Neural crest cell (in vitro differentiated cells): ENCODE measurements at regions not wholly inside any gene's neighbourhood (a gene's known extent, or its start where the extent isn't known, plus 50 kb on each side); places are given as distances from the start of the nearest gene placed in this dataset.
"Not testable (repeated sequence)": the region's sequence is repeated elsewhere in the genome, so short reads cannot be mapped to it uniquely, and the experiment has no call there.

ENCODE experiments used
- DNase-seq: peaks from one replicate; pipeline ENCODE4 v3.0.0; 2021; ENCODE audit warnings: low read depth, mixed read lengths, low spot score
- H3K27ac Mint-ChIP-seq: one replicate; pipeline ENCODE4 v1.8.0; 2021; ENCODE audit warnings: mild to moderate bottlenecking, mixed read lengths; ENCODE audit not compliant: unreplicated experiment
- H3K27me3 Mint-ChIP-seq: 2 replicates; pipeline ENCODE4 v1.8.0; 2021; ENCODE audit warnings: low read depth, mild to moderate bottlenecking, mixed read lengths
- H3K36me3 Mint-ChIP-seq: 2 replicates; pipeline ENCODE4 v1.8.0; 2021; ENCODE audit warnings: low read depth, mild to moderate bottlenecking, mixed read lengths
- H3K4me1 Mint-ChIP-seq: 2 replicates; pipeline ENCODE4 v1.8.0; 2021; ENCODE audit warnings: mixed read lengths
- H3K4me3 Mint-ChIP-seq: one replicate; pipeline ENCODE4 v1.8.0; 2021; ENCODE audit warnings: mild to moderate bottlenecking, mixed read lengths
- H3K9me3 Mint-ChIP-seq: 2 replicates; pipeline ENCODE4 v1.8.0; 2021; ENCODE audit warnings: mixed read lengths
- TF ChIP-seq, protein P1 (sequence below): fragments of 200-600 bp; sonication (generic); conservative IDR thresholded peaks from 2 replicates; pipeline ENCODE4 v1.5.0; 2021; ENCODE audit warnings: antibody characterized with exemption, mild to moderate bottlenecking

DNA sequence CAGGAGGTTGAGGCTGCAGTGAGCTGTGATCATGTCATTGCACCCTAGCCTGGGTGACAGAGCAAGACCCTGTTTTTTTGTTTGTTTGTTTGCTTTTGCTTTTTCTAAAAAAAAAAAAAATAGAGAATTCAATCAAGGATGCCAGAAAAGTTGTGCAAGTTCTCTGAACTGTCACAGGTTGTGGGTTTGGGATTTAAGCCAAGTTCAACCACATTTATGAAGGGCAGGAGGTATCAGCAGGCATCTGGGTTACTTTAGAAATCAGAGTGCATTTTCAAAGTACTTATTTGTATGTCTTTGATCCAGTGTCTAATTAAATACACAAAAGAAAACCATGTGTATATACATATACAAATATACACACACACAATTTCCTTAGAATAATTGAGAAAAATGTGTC is 151.2 kb upstream of the MINDY3 start:
- H3K27me3 Mint-ChIP-seq: peaks cover 18% of the 10 kb centered on the region
- H3K27ac Mint-ChIP-seq: no peak overlapping the region

DNA sequence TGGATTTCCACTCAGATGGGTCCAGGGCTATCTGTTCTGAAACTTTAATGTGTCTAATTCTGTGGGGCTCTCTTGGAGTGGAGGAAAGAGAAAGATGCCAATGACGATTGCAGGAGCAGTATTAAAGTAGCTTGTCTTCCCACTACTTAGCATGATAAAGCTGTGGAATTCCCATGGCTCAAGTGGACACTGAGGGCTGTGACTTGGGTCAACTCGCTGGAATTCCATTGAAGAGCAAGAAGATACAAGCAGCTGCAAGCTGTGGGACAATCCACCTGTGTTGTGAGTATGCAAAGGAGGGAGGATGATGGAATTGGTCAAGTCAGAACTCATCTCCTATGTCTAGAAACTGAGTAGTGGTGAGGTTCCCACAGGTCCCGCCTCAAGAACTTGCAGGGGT is 154.2 kb upstream of the MINDY3 start:
- no peak for DNase-seq
- H3K27me3 Mint-ChIP-seq: peaks cover 15% of the 10 kb centered on the region
- H3K27ac Mint-ChIP-seq: no peak overlapping the region
- H3K36me3 Mint-ChIP-seq: no peaks in the 10 kb centered on the region
- H3K4me1 Mint-ChIP-seq: no peaks in the 10 kb centered on the region
- TF ChIP-seq, protein P1, sequence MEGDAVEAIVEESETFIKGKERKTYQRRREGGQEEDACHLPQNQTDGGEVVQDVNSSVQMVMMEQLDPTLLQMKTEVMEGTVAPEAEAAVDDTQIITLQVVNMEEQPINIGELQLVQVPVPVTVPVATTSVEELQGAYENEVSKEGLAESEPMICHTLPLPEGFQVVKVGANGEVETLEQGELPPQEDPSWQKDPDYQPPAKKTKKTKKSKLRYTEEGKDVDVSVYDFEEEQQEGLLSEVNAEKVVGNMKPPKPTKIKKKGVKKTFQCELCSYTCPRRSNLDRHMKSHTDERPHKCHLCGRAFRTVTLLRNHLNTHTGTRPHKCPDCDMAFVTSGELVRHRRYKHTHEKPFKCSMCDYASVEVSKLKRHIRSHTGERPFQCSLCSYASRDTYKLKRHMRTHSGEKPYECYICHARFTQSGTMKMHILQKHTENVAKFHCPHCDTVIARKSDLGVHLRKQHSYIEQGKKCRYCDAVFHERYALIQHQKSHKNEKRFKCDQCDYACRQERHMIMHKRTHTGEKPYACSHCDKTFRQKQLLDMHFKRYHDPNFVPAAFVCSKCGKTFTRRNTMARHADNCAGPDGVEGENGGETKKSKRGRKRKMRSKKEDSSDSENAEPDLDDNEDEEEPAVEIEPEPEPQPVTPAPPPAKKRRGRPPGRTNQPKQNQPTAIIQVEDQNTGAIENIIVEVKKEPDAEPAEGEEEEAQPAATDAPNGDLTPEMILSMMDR: no peak
- H3K4me3 Mint-ChIP-seq: no peak overlapping the region
- H3K9me3 Mint-ChIP-seq: peaks cover 4% of the 10 kb centered on the region

More for the DNA sequence above, 151.2 kb upstream of the MINDY3 start:
- Mint-ChIP-seq H3K4me1 (no peaks in the 10 kb centered on the region), H3K9me3 (no peaks in the 10 kb centered on the region), H3K4me3 (no peak overlapping the region), H3K36me3 (no peaks in the 10 kb centered on the region)
- DNase-seq: no peak
- TF ChIP-seq, protein P1: no peak

DNA sequence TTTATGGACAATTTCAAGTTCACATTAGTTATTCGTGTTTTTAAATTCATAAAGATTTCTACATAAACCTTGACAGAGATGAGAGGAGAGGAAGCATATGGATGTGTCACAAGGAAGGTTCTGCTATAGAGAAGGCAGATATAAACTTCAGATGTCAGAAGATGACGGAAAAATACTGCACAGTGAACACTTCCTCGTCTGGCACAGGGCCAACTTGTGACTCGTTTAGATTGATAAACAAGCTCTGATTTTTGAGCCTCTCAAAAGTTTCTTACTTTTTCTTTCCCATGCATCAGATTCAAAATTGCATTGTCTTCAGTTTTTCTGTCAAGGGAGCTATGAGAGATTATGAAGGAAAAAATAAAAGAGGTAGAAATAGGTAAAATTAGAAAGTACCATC is 156.4 kb upstream of the MINDY3 start:
- Mint-ChIP-seq H3K27ac (no peak overlapping the region), H3K36me3 (no peaks in the 10 kb centered on the region), H3K4me1 (no peaks in the 10 kb centered on the region), H3K27me3 (peaks cover 11% of the 10 kb centered on the region), H3K9me3 (peaks cover 5% of the 10 kb centered on the region), H3K4me3 (no peak overlapping the region)
- TF ChIP-seq, protein P1: no peak
- DNase-seq: no peak

DNA sequence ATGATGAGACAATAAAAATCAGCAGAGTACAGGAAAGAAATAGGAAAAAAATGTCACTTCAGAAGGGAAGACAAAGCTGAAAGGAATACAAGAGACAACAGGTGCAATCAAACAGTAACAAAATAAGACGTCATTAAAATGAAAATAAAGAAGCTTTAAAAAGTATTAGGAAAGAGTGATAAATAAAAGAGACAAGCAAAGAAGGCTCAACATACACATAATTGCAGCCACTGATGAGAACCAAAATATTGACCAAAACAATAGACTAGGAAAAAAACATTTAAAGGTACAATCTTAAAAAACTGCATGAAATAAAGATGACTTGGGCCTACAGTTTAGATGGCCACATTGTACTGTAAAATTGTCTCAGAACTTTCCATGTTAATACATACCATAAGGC is 160.5 kb upstream of the MINDY3 start:
- no peak overlapping the region for H3K27ac Mint-ChIP-seq
- no peaks in the 10 kb centered on the region for H3K4me1 Mint-ChIP-seq
- no peak overlapping the region for H3K4me3 Mint-ChIP-seq

DNA sequence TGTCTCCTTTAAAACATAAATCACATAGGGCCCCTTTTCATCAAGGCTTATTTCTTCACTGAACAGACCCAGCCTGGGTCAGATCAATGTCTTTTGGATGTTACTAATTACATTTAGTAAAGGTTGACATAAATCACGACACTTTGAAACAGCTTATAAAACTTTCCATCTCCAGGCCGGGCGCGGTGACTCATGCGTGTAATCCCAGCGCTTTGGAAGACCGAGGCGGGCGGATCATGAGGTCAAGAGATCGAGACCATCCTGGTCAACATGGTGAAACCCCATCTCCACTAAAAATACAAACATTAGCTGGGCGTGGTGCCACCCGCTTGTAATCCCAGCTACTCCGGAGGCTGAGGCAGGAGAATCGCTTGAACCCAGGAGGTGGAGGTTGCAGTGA is 166.5 kb upstream of the MINDY3 start:
- H3K9me3 Mint-ChIP-seq, H3K4me1 Mint-ChIP-seq, H3K27me3 Mint-ChIP-seq, DNase-seq, H3K4me3 Mint-ChIP-seq, H3K36me3 Mint-ChIP-seq, H3K27ac Mint-ChIP-seq: not testable (repeated sequence)

More for the DNA sequence above, 160.5 kb upstream of the MINDY3 start:
- DNase-seq: no peak
- H3K9me3 Mint-ChIP-seq: peaks cover 5% of the 10 kb centered on the region
- no peaks in the 10 kb centered on the region for H3K36me3 Mint-ChIP-seq
- no peaks in the 10 kb centered on the region for H3K27me3 Mint-ChIP-seq
- TF ChIP-seq, protein P1: no peak

DNA sequence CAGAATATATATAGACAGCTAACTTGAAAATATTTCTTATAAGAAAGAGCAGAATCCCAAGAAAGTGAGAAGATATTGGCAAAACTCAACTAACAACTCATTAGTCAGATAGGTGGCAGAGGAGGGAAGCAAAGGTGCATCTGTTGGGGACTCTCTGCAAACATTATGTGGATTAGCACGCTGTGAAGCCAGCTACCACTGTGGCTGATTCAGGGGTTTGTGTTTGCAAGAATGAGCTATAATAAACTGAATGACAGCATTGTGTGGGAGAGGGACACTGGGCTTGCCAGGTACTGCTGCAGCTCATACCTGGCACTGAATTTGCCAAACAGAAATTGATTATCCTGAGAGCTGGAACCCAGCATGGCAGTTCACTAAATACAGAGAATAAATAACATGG is 170.3 kb upstream of the MINDY3 start:
- TF ChIP-seq, protein P1: no peak
- H3K4me3 Mint-ChIP-seq: no peak overlapping the region
- DNase-seq: no peak
- no peaks in the 10 kb centered on the region for H3K36me3 Mint-ChIP-seq
- peaks cover 6% of the 10 kb centered on the region for H3K27me3 Mint-ChIP-seq
- H3K4me1 Mint-ChIP-seq: no peaks in the 10 kb centered on the region
- peaks cover 4% of the 10 kb centered on the region for H3K9me3 Mint-ChIP-seq
- no peak overlapping the region for H3K27ac Mint-ChIP-seq
